HEK293T (cell line): ENCODE measurements at regions not wholly inside any gene's neighbourhood (a gene's known extent, or its start where the extent isn't known, plus 50 kb on each side); places are given as distances from the start of the nearest gene placed in this dataset.

ENCODE experiments used
- CTCF ChIA-PET: fragments of 350-600 bp; formaldehyde crosslinking; extraction: SDS; loops from one replicate; lab custom pipeline; 2021; ENCODE audit warnings: antibody characterized with exemption, inconsistent platforms; lab: Yijun Ruan, JAX
- POLR2A ChIA-PET: fragments of 350-600 bp; formaldehyde crosslinking; extraction: SDS; loops from one replicate; lab custom pipeline; 2020; ENCODE audit warnings: antibody characterized with exemption, inconsistent platforms; lab: Yijun Ruan, JAX
- DNase-seq: peaks from one replicate; pipeline ENCODE4 v3.0.0; 2012; ENCODE audit warnings: mixed read lengths; ENCODE audit errors: extremely low spot score
- ARNT ChIP-seq: fragments of 450-650 bp; IDR thresholded peaks from 2 replicates; pipeline ENCODE4 v1.6.1; 2017; ENCODE audit warnings: mild to moderate bottlenecking
- BHLHE40 ChIP-seq: fragments of 450-650 bp; IDR thresholded peaks from 2 replicates; pipeline ENCODE4 v1.6.1; 2016; ENCODE audit warnings: mild to moderate bottlenecking, moderate library complexity, borderline replicate concordance
- CTBP1 ChIP-seq: fragments of 450-650 bp; IDR thresholded peaks from 2 replicates; pipeline ENCODE4 v1.6.1; 2016; ENCODE audit warnings: borderline replicate concordance
- ELF4 ChIP-seq: fragments of 450-650 bp; IDR thresholded peaks from 2 replicates; pipeline ENCODE4 v1.6.1; 2017; ENCODE audit warnings: antibody characterized with exemption
- FOXA1 ChIP-seq: fragments of 450-650 bp; IDR thresholded peaks from 2 replicates; pipeline ENCODE4 v1.6.1; 2016; ENCODE audit warnings: mild to moderate bottlenecking
- FOXK2 ChIP-seq: fragments of 450-650 bp; IDR thresholded peaks from 2 replicates; pipeline ENCODE4 v1.6.1; 2016; ENCODE audit warnings: mild to moderate bottlenecking
- FOXM1 ChIP-seq: fragments of 450-650 bp; IDR thresholded peaks from 2 replicates; pipeline ENCODE4 v1.6.1; 2017; ENCODE audit warnings: mild to moderate bottlenecking, borderline replicate concordance
- HDGF ChIP-seq: fragments of 450-650 bp; IDR thresholded peaks from 2 replicates; pipeline ENCODE4 v1.6.1; 2017; ENCODE audit warnings: antibody characterized with exemption, borderline replicate concordance
- L3MBTL2 ChIP-seq: fragments of 450-650 bp; conservative IDR thresholded peaks from 2 replicates; pipeline ENCODE4 v1.6.1; 2016; ENCODE audit warnings: mild to moderate bottlenecking
- LEF1 ChIP-seq: fragments of 450-650 bp; IDR thresholded peaks from 2 replicates; pipeline ENCODE4 v1.6.1; 2017; ENCODE audit warnings: mild to moderate bottlenecking, borderline replicate concordance
- NFRKB ChIP-seq: fragments of 450-650 bp; IDR thresholded peaks from 2 replicates; pipeline ENCODE4 v1.6.1; 2016; ENCODE audit warnings: mild to moderate bottlenecking, moderate library complexity
- SP1 ChIP-seq: fragments of 450-650 bp; IDR thresholded peaks from 2 replicates; pipeline ENCODE4 v1.6.1; 2017
- SUZ12 ChIP-seq: fragments of 450-650 bp; IDR thresholded peaks from 2 replicates; pipeline ENCODE4 v1.6.1; 2016; ENCODE audit warnings: mild to moderate bottlenecking
- TARDBP ChIP-seq: fragments of 450-650 bp; IDR thresholded peaks from 2 replicates; pipeline ENCODE4 v1.6.1; 2016
- ZNF384 ChIP-seq: fragments of 450-650 bp; IDR thresholded peaks from 2 replicates; pipeline ENCODE4 v1.6.1; 2016
- TF ChIP-seq, protein P1 (sequence below): fragments of 450-650 bp; IDR thresholded peaks from 2 replicates; pipeline ENCODE4 v1.6.1; 2016

DNA sequence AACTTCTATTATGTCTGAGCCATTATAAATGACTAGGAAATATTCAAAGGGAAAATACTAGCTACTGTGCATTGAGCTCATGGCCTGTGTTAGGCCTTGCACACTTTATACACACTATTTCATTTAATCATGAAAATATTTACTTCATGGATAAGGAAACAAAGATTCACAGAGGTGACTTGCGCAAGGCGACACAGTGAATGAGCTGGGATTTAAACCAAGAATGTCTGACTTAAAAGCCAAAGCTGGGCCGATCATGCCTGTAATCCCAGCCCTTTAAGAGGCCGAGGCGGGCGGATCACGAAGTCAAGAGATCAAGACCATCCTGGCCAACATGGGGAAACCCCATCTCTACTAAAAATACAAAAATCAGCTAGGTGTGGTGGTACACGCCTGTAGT lies 231.5 kb downstream of the MIAT start:
- ChIA-PET CTCF (no interaction called here), POLR2A (no interaction called here)
- DNase-seq = no peak
- TF ChIP-seq ELF4 = no peak
- TF ChIP-seq FOXM1 = no peak
- TF ChIP-seq L3MBTL2 = no peak
- TF ChIP-seq LEF1 = no peak
- TF ChIP-seq TARDBP = no peak
- TF ChIP-seq BHLHE40 = no peak
- TF ChIP-seq, protein P1, sequence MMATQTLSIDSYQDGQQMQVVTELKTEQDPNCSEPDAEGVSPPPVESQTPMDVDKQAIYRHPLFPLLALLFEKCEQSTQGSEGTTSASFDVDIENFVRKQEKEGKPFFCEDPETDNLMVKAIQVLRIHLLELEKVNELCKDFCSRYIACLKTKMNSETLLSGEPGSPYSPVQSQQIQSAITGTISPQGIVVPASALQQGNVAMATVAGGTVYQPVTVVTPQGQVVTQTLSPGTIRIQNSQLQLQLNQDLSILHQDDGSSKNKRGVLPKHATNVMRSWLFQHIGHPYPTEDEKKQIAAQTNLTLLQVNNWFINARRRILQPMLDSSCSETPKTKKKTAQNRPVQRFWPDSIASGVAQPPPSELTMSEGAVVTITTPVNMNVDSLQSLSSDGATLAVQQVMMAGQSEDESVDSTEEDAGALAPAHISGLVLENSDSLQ = no peak
- no peak for TF ChIP-seq NFRKB
- TF ChIP-seq ZNF384 = no peak
- TF ChIP-seq FOXA1 = no peak
- no peak for TF ChIP-seq HDGF
- TF ChIP-seq SUZ12 = no peak

DNA sequence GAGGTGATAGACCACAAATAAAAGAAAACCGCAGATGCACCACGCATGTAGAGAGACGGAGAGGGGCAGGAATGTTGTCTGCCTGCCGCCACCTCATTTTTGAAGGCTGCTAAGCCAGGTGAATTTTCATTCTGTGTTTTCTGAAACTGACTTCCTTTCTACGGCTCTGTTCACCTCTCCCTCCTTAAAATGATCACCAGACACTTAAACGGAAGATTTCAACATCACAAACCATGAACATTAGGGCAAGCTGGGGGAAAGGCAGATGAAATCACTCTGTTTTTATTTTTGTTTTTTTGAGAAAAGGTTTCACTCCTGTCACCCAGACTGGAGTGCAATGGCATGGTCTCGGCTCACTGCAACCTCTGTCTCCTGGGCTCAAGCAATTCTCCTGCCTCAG lies 232.4 kb downstream of the MIAT start:
- CTCF ChIA-PET = no interaction called here
- TF ChIP-seq FOXK2 (no peak), ELF4 (no peak), NFRKB (no peak), FOXA1 (no peak), BHLHE40 (no peak), SUZ12 (no peak), LEF1 (no peak), TARDBP (no peak), HDGF (no peak), FOXM1 (no peak), CTBP1 (no peak), SP1 (no peak), L3MBTL2 (no peak), ARNT (no peak), ZNF384 (no peak)
- TF ChIP-seq, protein P1 = no peak
- POLR2A ChIA-PET = no interaction called here
- no peak for DNase-seq

DNA sequence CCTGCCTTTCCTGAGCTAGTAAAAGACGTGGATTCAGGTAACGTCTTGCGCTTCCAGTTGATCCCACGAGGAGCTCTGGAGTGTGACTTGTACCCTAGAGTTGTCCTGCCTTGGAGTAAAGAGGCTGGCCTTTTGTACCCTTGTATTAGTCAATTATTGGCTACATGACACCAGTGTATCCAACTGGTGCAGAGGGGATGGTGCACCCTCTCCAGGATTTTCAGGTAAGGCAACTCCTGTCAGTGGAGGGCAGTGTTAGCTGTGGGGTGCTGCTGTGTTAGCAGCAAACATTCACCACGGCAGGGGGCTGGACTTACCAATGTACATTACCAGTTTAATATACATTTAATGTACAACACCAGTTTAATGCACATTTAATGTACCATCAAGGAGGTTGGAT lies 233.5 kb downstream of the MIAT start:
- ChIA-PET POLR2A (no interaction called here), CTCF (no interaction called here)
- TF ChIP-seq FOXM1 (no peak), BHLHE40 (no peak), CTBP1 (no peak), NFRKB (no peak)
- DNase-seq = no peak

DNA sequence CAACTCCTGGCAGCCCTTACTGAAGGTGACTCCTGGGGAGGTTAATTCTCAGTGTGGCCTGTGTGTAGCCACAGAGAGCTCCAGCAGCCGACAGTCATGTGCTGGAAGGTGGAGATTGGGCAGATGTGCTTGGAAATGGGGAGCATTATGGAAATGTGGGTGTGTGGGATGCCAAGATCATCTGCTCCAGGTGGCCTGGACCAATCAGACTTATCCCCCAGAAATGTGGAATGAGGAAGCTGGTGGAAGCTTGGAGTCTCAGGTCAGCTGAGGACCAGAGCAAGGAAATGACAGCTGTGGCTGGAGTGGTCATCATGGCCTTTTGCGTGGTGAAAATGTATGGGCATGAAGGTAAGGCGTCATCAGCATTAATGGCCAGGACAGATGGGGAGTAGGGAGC lies 234.0 kb downstream of the MIAT start:
- DNase-seq = no peak
- ChIA-PET CTCF (no interaction called here), POLR2A (no interaction called here)
- TF ChIP-seq FOXK2 (no peak), FOXM1 (no peak), SP1 (no peak), ZNF384 (no peak), ARNT (no peak), TARDBP (no peak), LEF1 (no peak)

DNA sequence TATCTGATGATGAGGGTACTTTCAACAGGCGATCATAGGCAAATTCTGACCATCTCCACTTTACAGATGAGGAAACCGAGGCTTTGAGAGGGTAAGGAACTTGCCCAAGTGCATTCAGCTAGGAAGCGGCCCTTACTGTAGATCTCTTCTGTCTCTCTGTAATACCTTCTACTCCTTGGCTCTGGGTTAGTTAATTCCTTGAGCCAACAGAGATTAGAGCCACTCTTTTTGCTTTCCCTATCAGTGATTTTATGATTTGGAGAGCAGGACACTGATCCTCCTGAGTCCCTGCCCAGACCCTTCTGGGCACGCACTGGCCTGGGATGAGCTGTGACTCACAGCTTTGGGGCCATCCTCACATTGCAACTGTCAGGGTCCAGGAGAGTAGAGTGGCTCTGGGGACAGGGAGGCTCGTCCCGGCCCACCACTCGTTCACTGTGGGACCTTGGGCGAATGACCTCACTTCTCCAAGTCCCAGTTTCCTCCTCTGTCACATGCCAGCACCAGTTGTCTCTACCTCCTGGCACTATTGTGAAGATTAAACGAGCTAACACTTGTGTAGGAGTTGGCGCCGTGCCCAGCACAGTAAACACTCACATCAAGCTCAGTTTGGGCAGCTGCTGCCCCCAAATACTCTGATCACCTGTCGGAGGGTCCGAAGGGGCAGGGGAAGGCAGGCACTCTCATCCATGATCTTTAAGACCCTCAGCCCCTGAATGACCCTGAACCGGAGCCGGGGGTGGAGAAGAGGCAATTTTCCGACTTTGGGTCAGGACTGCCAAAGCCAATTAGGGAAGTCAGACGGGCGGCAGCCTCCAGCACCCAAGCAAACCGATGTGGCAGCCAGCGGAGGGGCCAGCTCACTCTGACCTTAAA lies 235.0 kb downstream of the MIAT start:
- no peak for TF ChIP-seq CTBP1
- POLR2A ChIA-PET = no interaction called here
- CTCF ChIA-PET = interaction anchor here (0.8 kb wide), 1 partner anchor 539 kb away, joined by 4 read pairs; no protein-coding TSS in a partner anchor
- no peak for DNase-seq

DNA sequence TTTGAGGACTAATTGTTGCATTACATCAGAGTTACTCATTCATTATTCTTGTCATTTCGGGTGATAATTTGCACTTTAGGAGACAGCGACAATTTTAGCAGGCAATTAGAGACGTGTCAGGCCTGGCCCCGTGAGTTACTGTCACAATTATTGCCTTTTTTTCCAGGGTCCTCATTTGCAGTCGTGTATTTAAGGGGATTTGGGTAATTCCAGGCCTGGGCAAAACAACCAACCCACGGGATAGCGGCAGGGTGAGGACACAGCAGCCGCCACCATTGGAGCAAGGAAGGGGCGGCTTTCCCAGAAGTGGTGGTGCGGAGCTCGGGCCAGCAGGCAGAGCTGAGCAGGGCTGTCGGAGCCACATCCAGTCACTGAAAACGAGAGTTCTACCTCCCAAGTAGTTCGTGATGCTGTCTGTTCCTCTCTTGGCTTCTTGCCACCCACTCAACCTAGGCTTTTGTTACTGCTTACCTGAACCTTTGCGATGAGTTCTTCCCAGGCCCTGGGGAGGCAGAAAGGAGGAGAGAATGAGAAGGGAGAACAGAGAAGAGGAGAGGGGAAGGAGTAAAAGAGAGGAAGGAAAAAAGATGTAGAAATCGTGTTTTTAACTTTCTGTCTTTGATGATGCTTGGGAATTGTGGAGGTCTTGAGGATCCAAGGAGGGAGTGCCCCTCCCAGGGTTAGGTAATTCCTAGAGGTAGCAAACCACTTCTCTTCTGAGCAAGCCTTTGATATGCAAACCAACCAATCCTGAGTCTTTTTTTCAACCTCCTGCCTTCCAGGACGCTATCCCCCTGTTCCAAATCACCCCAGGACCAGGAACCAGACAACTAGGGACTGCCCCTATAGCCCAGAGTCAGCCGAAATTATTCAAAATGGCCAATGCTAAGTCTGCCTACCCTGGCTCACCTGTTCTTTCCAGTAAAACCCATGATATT lies 236.1 kb downstream of the MIAT start:
- ChIA-PET POLR2A (no interaction called here), CTCF (interaction anchor here (0.8 kb wide), 1 partner anchor 538 kb away, joined by 4 read pairs; no protein-coding TSS in a partner anchor)
- no peak for DNase-seq
- no peak for TF ChIP-seq ARNT
- TF ChIP-seq NFRKB = no peak

DNA sequence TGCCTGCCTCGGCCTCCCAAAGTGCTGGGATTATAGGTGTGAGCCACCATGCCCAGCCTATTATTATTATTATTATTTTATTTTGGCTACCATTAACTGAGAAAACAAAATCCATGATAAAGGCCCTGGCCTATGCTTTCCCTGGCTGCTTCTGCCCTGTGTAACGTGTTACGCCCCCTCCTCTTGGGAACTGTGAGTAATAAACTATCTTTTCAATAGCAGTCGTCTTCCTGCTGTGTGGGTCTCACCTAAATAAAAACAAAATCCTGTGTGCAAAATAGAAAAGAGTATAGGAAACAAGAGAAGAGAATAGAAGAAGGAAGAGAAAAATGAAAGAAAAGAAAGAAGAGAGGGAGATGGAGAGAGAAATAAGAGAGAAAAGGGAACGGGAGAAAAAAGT lies 237.0 kb downstream of the MIAT start:
- ChIA-PET CTCF (no interaction called here), POLR2A (no interaction called here)
- DNase-seq = no peak
- TF ChIP-seq FOXM1 (no peak), SUZ12 (no peak), FOXK2 (no peak), BHLHE40 (no peak), ARNT (no peak), CTBP1 (no peak), NFRKB (no peak), SP1 (no peak), FOXA1 (no peak), ELF4 (no peak), ZNF384 (no peak), LEF1 (no peak), HDGF (no peak), L3MBTL2 (no peak), TARDBP (no peak)
- TF ChIP-seq, protein P1 = no peak
